HG02870 (cell line): ENCODE measurements at regions not wholly inside any gene's neighbourhood (a gene's known extent, or its start where the extent isn't known, plus 50 kb on each side); places are given as distances from the start of the nearest gene placed in this dataset.

ENCODE experiments used
- ATAC-seq: cut with Tn5 transposase; IDR thresholded peaks from one replicate; pipeline ENCODE4 v1.9.1; 2021; ENCODE audit warnings: mild to moderate bottlenecking, moderate library complexity; ENCODE audit not compliant: unreplicated experiment

DNA sequence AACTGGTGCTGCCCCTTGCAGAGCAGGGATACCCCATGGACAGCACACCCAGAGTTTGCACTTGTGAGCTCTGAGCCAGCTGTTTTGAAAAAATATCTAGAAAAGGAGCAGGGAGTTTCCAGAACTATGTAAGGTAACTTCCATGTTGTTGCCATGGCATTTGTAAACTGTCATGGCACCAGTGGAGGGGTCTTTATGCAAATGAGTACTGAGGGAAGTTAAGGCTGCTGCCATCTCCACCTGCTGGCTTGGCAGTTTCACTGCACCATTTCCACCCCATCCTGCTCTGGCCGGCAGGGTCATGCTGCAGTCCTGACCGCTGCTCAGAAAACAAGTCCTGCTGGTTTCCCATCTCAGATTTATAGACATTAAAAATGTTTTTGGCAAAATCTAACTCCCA lies 52.3 kb upstream of the SNTG2 start:
- ATAC-seq, result no peak

DNA sequence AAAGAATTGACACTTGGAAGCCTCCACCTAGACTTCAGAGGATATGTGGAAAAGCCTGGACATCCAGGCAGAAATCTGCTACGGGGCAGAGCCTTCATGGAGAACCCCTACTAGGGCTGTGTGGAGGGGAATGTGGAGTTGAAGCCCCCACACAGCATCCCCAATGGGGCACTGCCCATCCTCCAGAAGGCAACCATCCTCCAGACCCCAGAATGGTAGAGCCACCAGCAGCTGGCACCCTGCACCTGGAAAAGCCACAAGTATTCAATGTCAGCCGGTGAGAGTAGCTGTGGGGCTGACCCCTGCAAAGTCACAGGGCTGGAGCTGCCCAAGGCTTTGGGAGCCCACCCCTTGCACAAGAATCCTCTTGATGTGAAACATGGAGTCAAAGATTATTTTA lies 53.6 kb upstream of the SNTG2 start:
- ATAC-seq, result no peak

DNA sequence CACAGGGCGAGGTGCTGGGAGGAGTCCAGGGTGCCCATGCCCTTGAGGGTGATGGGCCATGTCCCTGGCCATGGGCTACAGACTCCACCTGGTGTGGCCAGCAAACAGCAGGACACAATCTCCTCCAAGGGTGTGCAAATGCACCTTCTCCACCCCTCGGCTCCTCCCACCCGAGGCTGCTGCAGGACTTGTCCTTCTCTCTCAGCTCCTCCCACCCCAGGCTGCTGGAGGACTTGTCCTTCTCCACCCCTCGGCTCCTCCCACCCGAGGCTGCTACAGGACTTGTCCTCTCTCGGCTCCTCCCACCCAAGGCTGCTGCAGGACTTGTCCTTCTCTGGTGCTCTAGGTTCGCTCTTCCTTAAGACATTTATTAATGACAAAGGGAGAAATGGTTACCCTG lies 57.3 kb upstream of the SNTG2 start:
- ATAC-seq, result peak; percentile 58

DNA sequence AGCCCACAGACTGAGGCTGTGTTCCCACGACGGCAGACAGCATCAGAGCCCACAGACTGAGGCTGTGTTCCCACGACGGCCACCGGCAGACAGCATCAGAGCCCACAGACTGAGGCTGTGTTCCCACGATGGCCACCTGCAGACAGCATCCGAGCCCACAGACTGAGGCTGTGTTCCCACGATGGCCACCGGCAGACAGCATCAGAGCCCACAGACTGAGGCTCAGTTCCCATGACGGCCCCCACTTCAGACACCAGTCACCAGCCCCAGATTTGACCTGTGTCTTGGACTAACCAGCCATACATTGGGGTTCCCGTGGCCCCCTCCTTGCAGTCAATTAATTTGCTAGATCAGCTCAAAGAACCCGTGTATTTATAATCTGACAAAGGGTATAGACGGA lies 57.8 kb upstream of the SNTG2 start:
- no peak for ATAC-seq

DNA sequence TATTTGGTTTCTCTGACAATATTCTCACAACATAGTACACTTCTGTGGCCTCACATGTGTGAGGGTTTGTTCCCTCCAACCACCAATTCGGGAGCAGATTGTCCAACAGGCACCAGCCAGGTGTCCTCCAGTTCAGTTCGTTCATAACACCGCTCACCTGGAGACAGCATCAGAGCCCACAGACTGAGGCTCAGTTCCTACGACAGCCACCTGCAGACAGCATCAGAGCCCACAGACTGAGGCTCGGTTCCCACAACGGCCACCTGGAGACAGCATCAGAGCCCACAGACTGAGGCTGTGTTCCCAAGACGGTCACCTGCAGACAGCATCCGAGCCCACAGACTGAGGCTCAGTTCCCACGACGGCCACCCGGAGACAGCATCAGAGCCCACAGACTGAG lies 58.2 kb upstream of the SNTG2 start:
- no peak for ATAC-seq

DNA sequence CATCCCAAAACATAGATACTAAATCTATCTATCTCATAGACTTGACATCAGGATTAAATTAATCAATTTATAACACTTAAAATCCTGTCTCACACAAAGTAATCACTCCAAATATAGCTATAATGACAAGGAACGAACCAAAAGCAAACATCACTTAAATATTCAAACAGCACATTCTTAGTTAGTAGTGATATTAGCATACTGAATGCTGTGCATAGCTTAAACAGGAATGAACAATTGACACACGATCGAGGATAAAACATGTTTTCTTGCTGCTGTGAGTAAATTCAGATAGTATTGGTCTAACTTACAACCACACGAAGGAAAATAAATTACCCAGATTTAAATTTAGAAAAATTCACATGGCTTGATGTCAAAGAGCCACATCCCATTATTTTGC lies 58.9 kb upstream of the SNTG2 start:
- no peak for ATAC-seq

DNA sequence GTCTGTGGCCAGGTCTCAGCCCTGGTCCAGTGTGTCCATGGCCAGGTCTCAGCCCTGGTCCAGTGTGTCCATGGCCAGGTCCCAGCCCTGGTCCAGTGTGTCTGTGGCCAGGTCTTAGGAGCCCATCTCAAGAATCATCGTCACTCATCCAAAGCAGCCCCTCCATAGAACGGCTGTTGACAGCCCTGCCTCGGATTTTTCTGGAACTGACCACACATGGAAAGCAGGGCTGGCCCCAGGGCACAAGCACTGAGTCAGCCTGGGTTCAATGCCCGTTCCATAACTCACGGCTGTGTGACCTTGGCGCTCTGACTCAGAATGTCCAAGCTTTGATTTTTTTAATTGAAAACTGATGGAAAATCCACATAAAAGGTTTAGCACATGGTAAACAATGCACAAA lies 59.9 kb upstream of the SNTG2 start:
- no peak for ATAC-seq

DNA sequence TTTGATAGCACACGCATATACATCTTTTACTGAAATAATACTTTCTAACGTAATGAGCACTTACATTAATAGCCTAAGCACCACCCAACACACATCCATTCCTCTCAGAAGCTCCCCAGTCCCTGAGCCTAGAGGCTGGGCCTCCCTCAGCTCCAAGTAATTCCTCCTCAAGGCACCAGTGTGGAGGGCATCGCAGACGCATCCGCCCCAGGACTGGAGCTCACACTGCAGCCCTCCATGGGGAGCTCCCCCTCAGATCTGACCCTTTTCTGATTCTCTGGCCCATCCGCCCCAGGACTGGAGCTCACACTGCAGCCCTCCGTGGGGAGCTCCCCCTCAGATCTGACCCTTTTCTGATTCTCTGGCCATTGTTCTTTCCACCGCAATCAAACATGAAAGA lies 60.4 kb upstream of the SNTG2 start:
- ATAC-seq, result no peak

DNA sequence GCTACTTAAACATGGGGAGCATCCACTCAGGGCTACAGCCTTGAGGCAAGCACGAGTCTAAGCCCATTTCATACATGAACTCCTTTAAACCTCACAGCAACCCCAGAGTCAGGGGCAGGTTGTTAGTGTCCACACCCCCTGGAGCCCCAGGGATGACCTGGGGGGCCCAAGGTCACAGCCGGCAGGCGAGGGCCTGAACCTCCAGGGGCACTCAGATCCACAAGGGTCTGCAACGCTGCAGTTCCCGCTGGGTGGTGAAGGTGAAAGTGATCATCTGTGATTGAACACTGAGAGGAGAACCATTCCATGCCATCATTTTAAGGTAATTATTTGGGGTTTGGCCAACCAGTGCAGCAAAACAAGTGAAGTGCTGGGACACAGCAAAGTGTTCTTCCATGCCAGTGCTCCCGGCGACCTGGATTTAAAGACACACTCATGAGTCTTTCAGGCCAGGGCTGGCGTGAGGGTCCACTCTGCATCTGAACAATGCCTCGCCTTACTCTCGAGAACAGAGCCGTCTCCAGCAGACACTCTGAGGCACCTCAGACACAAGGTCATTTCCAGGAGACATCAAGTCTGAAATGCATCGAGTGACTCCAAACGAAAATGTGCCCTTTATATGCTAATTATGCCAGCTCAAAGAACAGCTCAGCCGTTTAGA lies 61.6 kb upstream of the SNTG2 start:
- ATAC-seq, result no peak

DNA sequence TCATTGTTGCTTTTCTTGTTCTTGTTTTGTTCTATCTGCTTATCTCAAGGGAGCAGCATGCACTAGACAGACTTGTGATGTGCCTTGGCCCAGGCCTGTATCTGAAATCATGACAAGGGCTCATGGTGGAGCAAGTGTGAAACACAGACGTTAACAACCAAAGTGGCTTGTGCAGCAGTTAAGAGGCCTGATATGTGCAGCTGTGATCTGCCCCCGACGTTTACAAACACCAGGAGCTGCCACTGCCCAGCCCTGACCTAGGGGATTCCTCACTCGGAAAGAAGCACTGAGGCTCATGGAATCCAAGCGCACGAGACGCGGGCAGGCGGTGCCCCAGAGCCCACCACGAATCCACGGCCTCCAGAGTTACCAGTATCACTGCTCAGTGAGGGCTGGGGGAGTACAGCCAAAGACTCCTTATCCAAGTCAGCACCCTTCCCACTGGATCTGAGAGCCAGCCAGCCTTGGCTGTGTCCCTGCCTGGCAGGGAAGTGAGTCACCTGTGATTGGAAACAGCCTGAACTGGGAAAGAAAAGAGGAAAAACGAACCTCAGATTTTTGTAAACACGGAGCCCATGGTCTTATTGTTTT lies 62.3 kb upstream of the SNTG2 start:
- ATAC-seq, result no peak

DNA sequence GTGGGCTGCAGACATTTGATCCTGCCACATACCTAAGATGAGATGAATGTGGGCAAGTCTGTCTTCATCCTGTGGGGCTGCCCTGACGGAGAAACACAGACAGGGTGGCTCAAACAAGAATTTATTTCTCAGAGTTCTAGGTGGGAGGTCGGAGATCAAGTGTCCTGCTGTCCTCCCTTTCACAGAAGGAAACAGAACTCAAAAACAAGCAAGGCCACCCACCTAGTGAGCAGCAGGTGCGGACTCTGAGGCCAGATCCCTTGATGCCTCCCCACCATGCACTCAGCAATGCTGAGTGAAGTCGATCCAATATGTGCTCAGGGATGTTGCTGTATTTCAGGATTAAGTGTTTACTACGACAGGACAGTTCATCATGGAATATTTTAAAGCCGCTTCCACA lies 63.0 kb upstream of the SNTG2 start:
- ATAC-seq, result no peak

DNA sequence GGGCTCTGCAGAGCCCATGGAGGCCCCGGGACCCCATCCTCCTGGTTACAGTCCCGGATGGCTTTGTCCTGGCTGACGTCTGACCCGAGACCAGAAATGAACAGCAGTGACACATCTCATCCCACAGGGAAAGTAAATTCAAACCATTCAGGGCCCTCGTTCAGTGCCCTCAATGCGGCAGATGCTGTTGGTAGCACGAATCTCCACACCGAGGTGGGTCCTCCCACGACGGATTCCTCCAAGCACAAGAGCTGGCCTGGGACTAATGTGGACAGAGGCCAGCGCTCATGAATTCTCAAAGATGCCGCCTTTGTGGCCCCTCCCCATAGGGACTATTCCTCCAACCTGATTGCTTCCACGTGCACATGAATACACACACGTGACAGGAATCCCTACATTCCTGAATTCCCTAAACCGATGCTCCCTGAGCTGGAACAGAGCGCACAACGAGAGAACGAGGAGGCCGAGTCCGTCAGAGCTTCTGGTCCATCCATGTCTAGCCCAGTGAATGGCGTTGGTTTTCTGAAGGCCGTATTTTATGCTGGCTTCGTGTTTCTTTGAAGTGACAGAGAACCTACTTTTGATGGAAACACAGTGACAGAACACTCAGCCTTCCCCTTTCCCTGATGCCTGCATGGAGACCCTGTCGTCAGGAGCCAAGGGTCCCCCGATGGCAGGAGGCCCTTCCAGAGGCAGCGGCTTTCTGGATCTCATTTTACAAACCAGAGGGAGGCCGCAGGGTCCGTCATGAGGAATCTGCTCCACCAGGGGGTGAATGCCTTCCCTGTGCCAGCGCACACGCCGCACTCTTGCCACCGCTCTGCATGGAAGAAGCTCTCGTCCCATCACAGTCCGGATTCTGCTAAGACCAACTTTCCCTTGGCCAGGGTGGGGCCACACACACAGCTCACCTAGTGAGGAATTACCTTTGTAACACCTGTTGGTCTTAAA lies 64.3 kb upstream of the SNTG2 start:
- ATAC-seq, result no peak

DNA sequence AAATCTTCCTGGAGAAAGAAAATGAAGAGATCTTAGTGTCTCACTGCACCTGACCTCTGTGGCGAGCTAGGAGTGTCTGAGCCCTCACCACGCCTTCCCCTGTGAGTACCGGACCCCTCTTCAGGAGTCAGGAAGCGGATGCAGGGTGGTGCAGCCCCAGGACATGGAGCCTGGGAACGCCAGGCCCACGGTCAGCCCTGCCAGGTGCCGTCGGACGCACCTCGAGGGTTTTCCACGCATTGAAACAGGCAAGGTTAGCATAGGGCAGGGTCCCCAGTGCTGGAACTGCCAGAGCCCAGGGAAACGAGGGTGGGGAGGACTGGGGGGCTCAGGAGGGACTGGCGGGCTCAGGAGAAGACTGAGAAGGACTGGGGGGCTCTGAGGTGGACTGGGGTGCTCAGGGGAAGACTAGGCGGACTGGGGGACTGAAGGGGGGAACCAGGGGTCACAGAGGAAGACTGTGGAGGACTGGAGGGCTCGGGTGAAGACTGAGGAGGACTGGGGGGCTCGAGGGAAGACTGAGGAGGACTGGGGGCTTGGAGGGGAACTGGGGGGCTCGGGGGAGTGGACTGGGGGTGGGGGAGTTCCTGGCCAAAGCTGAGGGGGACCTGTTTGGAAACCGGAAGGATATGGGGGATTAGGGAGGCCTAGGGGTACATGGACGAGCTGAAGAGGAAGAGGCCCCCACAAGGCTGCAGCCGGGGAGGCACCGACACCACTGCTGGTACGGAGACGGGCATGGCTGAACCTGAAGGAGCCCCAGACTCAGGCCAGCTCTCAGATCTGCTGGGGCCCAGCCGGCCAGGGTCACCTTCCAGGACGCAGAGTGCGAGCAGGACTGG lies 65.2 kb upstream of the SNTG2 start:
- no peak for ATAC-seq

DNA sequence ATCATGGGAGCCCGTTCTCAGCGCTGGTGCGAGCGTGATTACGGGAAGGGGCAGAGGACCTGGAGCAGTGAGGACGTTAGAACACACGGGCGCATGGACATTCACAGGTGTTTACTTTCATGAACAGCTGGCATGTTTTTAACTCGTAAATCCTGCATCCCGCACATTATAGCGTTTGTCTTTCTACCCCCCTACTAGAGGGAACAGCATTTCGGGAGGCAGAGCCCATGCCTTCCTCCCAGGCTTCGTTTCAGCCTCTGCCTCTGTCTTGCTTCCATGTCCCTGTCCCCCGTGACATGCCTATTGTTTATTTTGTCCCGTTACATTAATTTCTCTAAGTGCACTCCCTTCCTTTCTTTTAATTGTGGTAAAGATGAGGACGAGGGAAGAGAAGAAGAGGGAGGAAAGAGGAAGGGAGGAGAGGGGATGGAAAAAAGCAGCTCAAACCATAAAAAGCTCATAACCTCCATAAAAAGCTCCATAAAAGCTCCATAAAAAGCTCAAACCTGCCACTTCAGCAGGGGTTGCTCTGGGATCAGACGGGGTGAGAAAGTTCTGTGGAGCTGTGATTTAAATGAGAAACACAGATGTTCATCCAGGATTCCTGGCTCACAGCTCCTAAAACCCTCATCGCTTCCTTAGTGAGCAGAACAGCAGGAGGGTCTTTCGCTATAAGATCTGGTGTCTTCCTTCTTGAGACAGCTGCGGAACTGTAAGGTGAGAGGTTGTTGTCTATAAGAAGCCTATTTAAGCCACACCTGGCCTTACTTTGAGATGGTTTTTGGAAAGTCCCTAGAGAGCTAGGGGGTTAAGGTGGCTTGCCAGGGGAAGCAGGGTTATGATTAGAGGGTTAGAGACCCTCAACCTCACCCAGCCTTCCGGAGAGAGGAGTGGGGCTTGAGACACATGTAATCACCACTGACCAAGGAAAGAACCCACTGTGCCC lies 66.6 kb upstream of the SNTG2 start:
- ATAC-seq, result no peak

DNA sequence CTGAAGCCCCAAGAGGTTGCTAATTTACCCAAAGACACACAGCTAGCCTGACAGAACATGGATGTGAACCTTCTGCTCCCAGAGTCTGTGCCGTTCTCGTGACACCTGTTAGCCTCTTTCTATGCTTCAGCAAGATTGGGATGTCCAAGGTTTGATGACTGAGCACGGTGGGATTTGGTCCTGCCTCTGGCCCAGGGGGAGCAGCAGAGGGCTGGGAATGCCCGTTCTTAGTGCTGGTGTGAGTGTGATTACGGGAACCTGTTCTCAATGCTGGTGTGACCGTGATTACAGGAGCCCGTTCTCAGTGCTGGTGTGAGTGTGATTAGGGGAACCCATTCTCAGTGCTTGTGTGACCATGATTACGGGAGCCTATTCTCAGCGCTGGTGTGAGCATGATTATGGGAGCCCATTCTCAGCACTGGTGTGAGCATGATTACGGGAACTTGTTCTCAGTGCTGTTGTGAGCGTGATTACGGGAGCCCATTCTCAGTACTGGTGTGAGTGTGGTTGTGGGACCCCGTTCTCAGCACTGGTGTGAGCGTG lies 67.3 kb upstream of the SNTG2 start:
- ATAC-seq, result no peak

DNA sequence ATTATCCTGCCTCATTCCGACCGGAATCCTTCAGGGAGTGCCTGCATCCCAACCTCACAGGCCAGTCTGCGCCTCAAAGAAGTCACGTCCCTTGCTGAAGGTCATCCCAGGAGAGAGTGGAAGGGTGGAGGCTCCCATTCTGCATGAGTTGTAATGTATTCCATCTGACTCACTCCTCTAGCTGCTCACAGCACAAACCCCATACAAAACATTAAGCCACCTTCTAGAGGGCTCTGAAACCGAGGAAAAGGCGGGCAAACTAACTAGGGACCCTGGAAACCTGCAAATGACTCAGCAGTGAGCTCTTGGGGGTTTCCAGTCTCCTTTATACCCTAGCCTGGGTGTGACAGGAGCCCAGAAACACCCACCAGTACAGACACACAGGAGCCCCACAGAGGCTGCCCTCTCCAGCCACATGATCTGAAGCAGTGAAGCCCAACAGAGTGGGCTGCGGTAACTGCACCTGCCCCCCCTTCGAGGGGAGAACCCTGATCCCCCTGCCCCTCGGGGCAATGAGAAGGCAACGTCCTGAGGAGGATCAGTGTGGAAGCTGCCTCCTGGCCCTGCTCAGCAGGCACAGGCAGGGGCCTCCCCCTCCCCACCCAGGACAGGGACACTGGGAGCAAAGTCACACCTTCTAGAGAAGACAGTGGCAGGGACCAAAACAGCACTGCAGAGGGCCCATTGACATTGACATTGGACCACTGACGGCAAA lies 69.3 kb upstream of the SNTG2 start:
- peak; percentile 78 for ATAC-seq

DNA sequence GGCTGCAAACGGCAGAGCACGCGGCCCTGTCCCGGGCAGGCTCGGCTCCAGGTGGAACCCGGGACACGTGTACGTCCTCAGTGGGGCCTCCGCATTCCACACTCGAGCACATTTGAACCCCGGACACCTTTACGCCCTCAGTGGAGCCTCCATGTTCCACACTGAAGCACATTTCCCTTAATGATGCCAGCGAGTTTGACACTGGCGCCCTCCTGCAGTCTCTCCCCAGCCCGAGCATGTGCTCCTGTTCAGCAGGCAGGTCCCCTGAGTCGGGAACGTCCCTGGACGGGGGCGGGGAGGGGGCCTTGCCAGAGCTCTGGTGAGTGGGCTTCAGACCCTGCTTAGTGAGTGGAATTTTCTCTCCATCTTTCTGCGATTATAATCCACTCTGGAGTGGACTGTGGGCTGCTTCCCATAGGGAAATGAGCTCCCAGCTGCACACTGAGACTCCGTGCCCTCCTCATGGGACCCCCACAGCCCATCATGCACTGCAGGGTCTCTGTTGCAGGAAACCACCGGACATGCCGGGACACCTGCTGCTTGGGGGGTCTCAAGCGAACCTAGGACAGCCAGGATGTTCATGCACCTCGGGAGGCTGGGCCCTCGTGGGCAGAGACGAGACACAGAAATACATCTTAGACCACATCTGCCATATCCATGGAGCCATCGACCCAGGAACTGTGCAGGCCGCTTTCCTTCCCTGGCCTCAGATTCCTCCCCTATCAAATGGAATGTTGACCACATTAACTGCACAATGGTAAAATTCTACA lies 70.3 kb upstream of the SNTG2 start:
- no peak for ATAC-seq

DNA sequence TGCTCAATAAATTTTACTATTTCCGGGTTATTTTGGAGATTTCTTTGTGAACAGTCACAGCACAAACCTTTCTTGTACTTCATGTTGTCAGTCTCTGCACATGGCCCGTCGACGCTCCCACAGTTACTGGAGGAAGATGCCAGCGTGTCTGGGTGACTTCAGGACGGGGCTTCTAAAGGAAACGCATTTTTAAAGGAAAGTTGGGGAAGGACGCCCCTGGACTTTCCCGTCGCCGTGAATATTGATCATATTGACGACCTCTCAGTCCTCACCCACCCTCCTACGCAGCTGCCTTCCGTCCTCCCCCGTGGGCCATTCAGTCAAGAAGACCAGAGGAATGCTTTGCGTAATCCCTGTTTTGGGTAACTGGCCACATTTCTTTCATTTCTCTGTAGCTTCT lies 71.1 kb upstream of the SNTG2 start:
- ATAC-seq, result no peak
